ENCODE measurements at regions not wholly inside any gene's neighbourhood (a gene's known extent, or its start where the extent isn't known, plus 50 kb on each side); places are given as distances from the start of the nearest gene placed in this dataset.

- Histone ChIP-seq H3K4me1 (ENCODE audit: control insufficient read depth, extremely low read depth, insufficient read depth, low read length) (peaks cover 17% of the 10 kb centered on the region), H4K20me1 (ENCODE audit: control insufficient read depth, extremely low read depth, insufficient read depth, low read length) (no peaks in the 10 kb centered on the region), H3K27ac (ENCODE audit: control insufficient read depth, insufficient read depth, low read length) (peak overlapping the region; percentile 50), H3K9ac (ENCODE audit: control insufficient read depth, extremely low read depth, insufficient read depth, low read length) (no peak overlapping the region), H2AFZ (ENCODE audit: control insufficient read depth, low read length) (peak overlapping the region; percentile 6), H3K9me3 (ENCODE audit: control insufficient read depth, low read depth, low read length) (no peaks in the 10 kb centered on the region), H3K79me2 (ENCODE audit: control insufficient read depth, insufficient read depth, low read length) (no peaks in the 10 kb centered on the region), H3K9me1 (ENCODE audit: control insufficient read depth, extremely low read depth, insufficient read depth, low read length) (no peaks in the 10 kb centered on the region), H3K36me3 (ENCODE audit: control insufficient read depth in 2 of 2, extremely low read depth in 1 of 2, insufficient read depth in 2 of 2, low read length in 2 of 2) (no peaks in the 10 kb centered on the region), H3K4me3 (ENCODE audit: control insufficient read depth in 2 of 3, extremely low read depth in 1 of 3, insufficient read depth in 2 of 3, low read depth in 1 of 3, low read length in 3 of 3) (peak overlapping the region in 1 of 3 experiments; percentile 15), H3K27me3 (ENCODE audit: control insufficient read depth, extremely low read depth, insufficient read depth, low read length) (no peaks in the 10 kb centered on the region), H3K4me2 (ENCODE audit: control insufficient read depth, extremely low read depth, insufficient read depth, low read depth, low read length) (peak overlapping the region; percentile 46)
- no peak for TF ChIP-seq EZH2 (IDR thresholded peaks at IDR 0.05; ENCODE audit: low read length)
- TF ChIP-seq, protein P1, sequence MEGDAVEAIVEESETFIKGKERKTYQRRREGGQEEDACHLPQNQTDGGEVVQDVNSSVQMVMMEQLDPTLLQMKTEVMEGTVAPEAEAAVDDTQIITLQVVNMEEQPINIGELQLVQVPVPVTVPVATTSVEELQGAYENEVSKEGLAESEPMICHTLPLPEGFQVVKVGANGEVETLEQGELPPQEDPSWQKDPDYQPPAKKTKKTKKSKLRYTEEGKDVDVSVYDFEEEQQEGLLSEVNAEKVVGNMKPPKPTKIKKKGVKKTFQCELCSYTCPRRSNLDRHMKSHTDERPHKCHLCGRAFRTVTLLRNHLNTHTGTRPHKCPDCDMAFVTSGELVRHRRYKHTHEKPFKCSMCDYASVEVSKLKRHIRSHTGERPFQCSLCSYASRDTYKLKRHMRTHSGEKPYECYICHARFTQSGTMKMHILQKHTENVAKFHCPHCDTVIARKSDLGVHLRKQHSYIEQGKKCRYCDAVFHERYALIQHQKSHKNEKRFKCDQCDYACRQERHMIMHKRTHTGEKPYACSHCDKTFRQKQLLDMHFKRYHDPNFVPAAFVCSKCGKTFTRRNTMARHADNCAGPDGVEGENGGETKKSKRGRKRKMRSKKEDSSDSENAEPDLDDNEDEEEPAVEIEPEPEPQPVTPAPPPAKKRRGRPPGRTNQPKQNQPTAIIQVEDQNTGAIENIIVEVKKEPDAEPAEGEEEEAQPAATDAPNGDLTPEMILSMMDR (optimal IDR thresholded peaks at IDR 0.05 in 1 of 3, IDR thresholded peaks at IDR 0.05 in 1 of 3, conservative IDR thresholded peaks at IDR 0.05 in 1 of 3; ENCODE audit: extremely low read depth in 1 of 3, insufficient read depth in 2 of 3, low read length in 3 of 3) = no peak
- peak; percentile 23 for DNase-seq (ENCODE audit: low read depth, low spot score)
- FAIRE-seq = peak; percentile 75
- dilution Hi-C loops (cut with MboI; ENCODE audit: extremely low pct_ligation_motif_present, low sequenced_read_pairs) = no loop called here
These were observed 215.2 kb downstream of the URB2 start for GRCh38 chr1:229841230-229841629.

DNA sequence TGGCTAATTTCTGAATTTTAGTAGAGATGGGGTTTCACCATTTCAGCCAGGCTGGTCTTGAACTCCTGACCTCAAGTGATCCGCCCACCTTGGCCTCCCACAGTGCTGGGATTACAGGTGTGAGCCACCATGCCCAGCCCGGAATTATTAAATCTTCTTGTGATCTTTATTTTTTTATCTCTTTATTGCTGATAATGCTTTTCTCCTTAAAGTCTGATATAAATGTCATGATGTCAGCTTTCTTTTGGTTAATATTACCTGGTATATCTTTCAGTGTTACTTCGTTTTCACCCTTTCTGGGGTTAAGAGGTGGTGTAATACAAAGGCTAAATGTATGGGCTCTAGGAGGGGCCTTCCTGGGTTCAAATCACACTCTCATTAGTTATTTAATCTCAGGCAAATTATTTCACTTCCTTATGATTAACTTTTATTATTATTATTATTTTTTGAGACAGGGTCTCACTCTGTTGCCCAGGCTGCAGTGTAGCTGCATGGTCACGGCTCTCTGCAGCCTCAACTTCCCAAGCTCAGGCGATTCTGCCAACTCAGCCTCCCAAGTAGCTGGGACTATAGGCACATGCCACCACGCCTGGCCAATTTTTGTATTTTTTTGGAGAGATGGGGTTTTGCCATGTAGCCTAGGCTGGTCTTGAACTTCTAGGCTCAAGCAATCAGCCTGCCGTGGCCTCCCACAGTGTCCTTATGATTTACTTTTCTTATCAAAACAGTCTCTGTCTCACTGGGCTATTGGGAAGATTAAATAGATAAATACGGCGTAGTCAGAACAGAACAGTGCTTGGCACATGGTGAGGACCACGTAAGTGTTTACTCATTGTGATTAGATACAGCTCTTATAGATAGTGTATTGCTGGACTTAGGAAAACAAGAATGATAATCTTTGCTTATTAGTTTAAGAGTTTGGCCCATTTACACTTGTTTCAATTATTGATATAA lies 216.5 kb downstream of the URB2 start:
- no peak overlapping the region for H3K27ac ChIP-seq (ENCODE audit: control insufficient read depth, insufficient read depth, low read length)
- no peak overlapping the region for H3K4me2 ChIP-seq (ENCODE audit: control insufficient read depth, extremely low read depth, insufficient read depth, low read depth, low read length)
- dilution Hi-C loops (cut with MboI; ENCODE audit: extremely low pct_ligation_motif_present, low sequenced_read_pairs) = no loop called here
- no peaks in the 10 kb centered on the region for H3K36me3 ChIP-seq (ENCODE audit: control insufficient read depth in 2 of 2, extremely low read depth in 1 of 2, insufficient read depth in 2 of 2, low read length in 2 of 2)
- FAIRE-seq (no peak), DNase-seq (ENCODE audit: low read depth, low spot score) (no peak)
- TF ChIP-seq, protein P1 (optimal IDR thresholded peaks at IDR 0.05 in 1 of 3, IDR thresholded peaks at IDR 0.05 in 1 of 3, conservative IDR thresholded peaks at IDR 0.05 in 1 of 3; ENCODE audit: extremely low read depth in 1 of 3, insufficient read depth in 2 of 3, low read length in 3 of 3) = no peak
- H2AFZ ChIP-seq (ENCODE audit: control insufficient read depth, low read length) = no peak overlapping the region
- H3K9me3 ChIP-seq (ENCODE audit: control insufficient read depth, low read depth, low read length) = no peaks in the 10 kb centered on the region
- no peak overlapping the region for H3K9ac ChIP-seq (ENCODE audit: control insufficient read depth, extremely low read depth, insufficient read depth, low read length)
- no peaks in the 10 kb centered on the region for H4K20me1 ChIP-seq (ENCODE audit: control insufficient read depth, extremely low read depth, insufficient read depth, low read length)
- H3K9me1 ChIP-seq (ENCODE audit: control insufficient read depth, extremely low read depth, insufficient read depth, low read length) = no peaks in the 10 kb centered on the region
- H3K4me3 ChIP-seq (ENCODE audit: control insufficient read depth in 2 of 3, extremely low read depth in 1 of 3, insufficient read depth in 2 of 3, low read depth in 1 of 3, low read length in 3 of 3) = no peak overlapping the region
- no peaks in the 10 kb centered on the region for H3K27me3 ChIP-seq (ENCODE audit: control insufficient read depth, extremely low read depth, insufficient read depth, low read length)
- no peaks in the 10 kb centered on the region for H3K79me2 ChIP-seq (ENCODE audit: control insufficient read depth, insufficient read depth, low read length)
- peaks cover 17% of the 10 kb centered on the region for H3K4me1 ChIP-seq (ENCODE audit: control insufficient read depth, extremely low read depth, insufficient read depth, low read length)

Data from keratinocyte (primary cell).